ENCODE measurements at regions not wholly inside any gene's neighbourhood (a gene's known extent, or its start where the extent isn't known, plus 50 kb on each side); places are given as distances from the start of the nearest gene placed in this dataset.

GRCh38 chr2:82780050-82780449, 1679.0 kb downstream of the SUCLG1 start:
- in situ Hi-C loops (cut with HindIII; ENCODE audit: low pct_unique_long_range_greater_than_20kb, low sequenced_read_pairs) (no loop called here), intact Hi-C loops (cut with micrococcal nuclease; ENCODE audit: unreplicated experiment) (no loop called here)
- TF ChIP-seq SIN3A (IDR thresholded peaks at IDR 0.05; ENCODE audit: borderline replicate concordance, insufficient read depth, low read depth, low read length) (no peak), CTCF (IDR thresholded peaks at IDR 0.05) (no peak), TCF7L2 (IDR thresholded peaks at IDR 0.05; ENCODE audit: low read depth, low read length) (no peak), POLR2AphosphoS5 (IDR thresholded peaks at IDR 0.05; ENCODE audit: low read depth, low read length) (no peak), REST (IDR thresholded peaks at IDR 0.05; ENCODE audit: insufficient read depth in 1 of 2, low read depth in 2 of 2, low read length in 1 of 2) (no peak)
- ChIA-PET CTCF (no interaction called here), POLR2A (no interaction called here)
- Histone ChIP-seq H3K4me3 (ENCODE audit: low read depth in 2 of 2, low read length in 2 of 2) (no peak overlapping the region), H3K4me1 (ENCODE audit: control insufficient read depth, insufficient read depth, low read length) (no peaks in the 10 kb centered on the region), H3K9me3 (ENCODE audit: control insufficient read depth, insufficient read depth, low read depth, low read length) (no peaks in the 10 kb centered on the region), H3K27me3 (ENCODE audit: control insufficient read depth, insufficient read depth, low read length) (no peaks in the 10 kb centered on the region), H3K36me3 (ENCODE audit: control insufficient read depth, insufficient read depth, low read length) (no peaks in the 10 kb centered on the region), H3K27ac (ENCODE audit: low read length) (no peak overlapping the region)
- no peak for DNase-seq (ENCODE audit: low read depth, low spot score)
- no TSS peak for BruUV-seq (replicated peaks)
- ATAC-seq = no peak

GRCh38 chr2:82752396-82752795, 1706.7 kb downstream of the SUCLG1 start:
- Histone ChIP-seq H3K4me3 (ENCODE audit: low read depth in 2 of 2, low read length in 2 of 2) (no peak overlapping the region), H3K27ac (ENCODE audit: low read length) (no peak overlapping the region), H3K9me3 (ENCODE audit: control insufficient read depth, insufficient read depth, low read depth, low read length) (peaks cover 7% of the 10 kb centered on the region; the same call in 1 of the 2 replicates), H3K27me3 (ENCODE audit: control insufficient read depth, insufficient read depth, low read length) (no peaks in the 10 kb centered on the region), H3K4me1 (ENCODE audit: control insufficient read depth, insufficient read depth, low read length) (no peaks in the 10 kb centered on the region), H3K36me3 (ENCODE audit: control insufficient read depth, insufficient read depth, low read length) (no peaks in the 10 kb centered on the region)
- ATAC-seq (no peak), DNase-seq (ENCODE audit: low read depth, low spot score) (no peak)
- CTCF ChIA-PET = interaction anchor here (0.6 kb wide), 1 partner anchor 1551 kb away, joined by 3 read pairs; no protein-coding TSS in a partner anchor
- TF ChIP-seq POLR2AphosphoS5 (IDR thresholded peaks at IDR 0.05; ENCODE audit: low read depth, low read length) (no peak), TCF7L2 (IDR thresholded peaks at IDR 0.05; ENCODE audit: low read depth, low read length) (no peak), REST (IDR thresholded peaks at IDR 0.05; ENCODE audit: insufficient read depth in 1 of 2, low read depth in 2 of 2, low read length in 1 of 2) (no peak), CTCF (IDR thresholded peaks at IDR 0.05) (no peak), SIN3A (IDR thresholded peaks at IDR 0.05; ENCODE audit: borderline replicate concordance, insufficient read depth, low read depth, low read length) (no peak)
- POLR2A ChIA-PET = no interaction called here
- intact Hi-C loops (cut with micrococcal nuclease; ENCODE audit: unreplicated experiment) = no loop called here
- in situ Hi-C loops (cut with HindIII; ENCODE audit: low pct_unique_long_range_greater_than_20kb, low sequenced_read_pairs) = no loop called here
- BruUV-seq (replicated peaks) = no TSS peak

Data from Panc1 (cell line).